Hepatocyte (in vitro differentiated cells): ENCODE measurements at regions not wholly inside any gene's neighbourhood (a gene's known extent, or its start where the extent isn't known, plus 50 kb on each side); places are given as distances from the start of the nearest gene placed in this dataset.
A peak's percentile ranks its signal among the peaks of the same experiment; 100 is the strongest.
"Not testable (repeated sequence)": the region's sequence is repeated elsewhere in the genome, so short reads cannot be mapped to it uniquely, and the experiment has no call there.

Experiments
- DNase-seq: peaks from one replicate; pipeline ENCODE4 v3.0.0-alpha.2; 2016; ENCODE audit warnings: low spot score
- H2AFZ ChIP-seq: fragments of 200-600 bp; sonication (generic); 2 replicates; pipeline ENCODE4 v1.6.0; 2016; ENCODE audit warnings: antibody characterized with exemption, mild to moderate bottlenecking
- H3K27ac ChIP-seq: fragments of 200-600 bp; sonication (generic); 2 replicates; pipeline ENCODE4 v1.5.1; 2016; ENCODE audit warnings: mild to moderate bottlenecking
- H3K27me3 ChIP-seq: fragments of 200-600 bp; sonication (generic); 2 replicates; pipeline ENCODE4 v1.6.1; 2016
- H3K36me3 ChIP-seq: fragments of 200-600 bp; sonication (generic); replicated peaks from 2 replicates; pipeline ENCODE4 v1.5.1; 2016; ENCODE audit warnings: low read depth; ENCODE audit not compliant: insufficient read depth
- H3K4me1 ChIP-seq: fragments of 200-600 bp; sonication (generic); 2 replicates; pipeline ENCODE4 v1.5.1; 2016; ENCODE audit warnings: mild to moderate bottlenecking, moderate library complexity; ENCODE audit not compliant: insufficient read depth
- H3K4me2 ChIP-seq: fragments of 200-600 bp; sonication (generic); 2 replicates; pipeline ENCODE4 v1.6.0; 2016
- H3K4me3 ChIP-seq: fragments of 200-600 bp; sonication (generic); 2 replicates; pipeline ENCODE4 v1.5.1; 2016; ENCODE audit warnings: mild to moderate bottlenecking
- H3K79me2 ChIP-seq: fragments of 200-600 bp; sonication (generic); 2 replicates; pipeline ENCODE4 v1.6.0; 2017; ENCODE audit warnings: mild to moderate bottlenecking
- H3K9me2 ChIP-seq: fragments of 200-600 bp; sonication (generic); replicated peaks from 2 replicates; pipeline ENCODE4 v1.6.0; 2017; ENCODE audit warnings: mild to moderate bottlenecking; ENCODE audit not compliant: insufficient read depth
- H3K9me3 ChIP-seq: fragments of 200-600 bp; sonication (generic); 2 replicates; pipeline ENCODE4 v1.5.1; 2016; ENCODE audit warnings: low read depth, mild to moderate bottlenecking
- H4K20me1 ChIP-seq: fragments of 200-600 bp; sonication (generic); 2 replicates; pipeline ENCODE4 v1.6.0; 2016; ENCODE audit warnings: mild to moderate bottlenecking; ENCODE audit not compliant: insufficient read depth, poor library complexity, severe bottlenecking
- EZH2 ChIP-seq: fragments of 200-600 bp; sonication (generic); IDR thresholded peaks from 2 replicates; pipeline ENCODE4 v1.6.1; 2016; ENCODE audit warnings: antibody characterized with exemption, mild to moderate bottlenecking, borderline replicate concordance
- EZH2phosphoT487 ChIP-seq: fragments of 200-600 bp; sonication (generic); IDR thresholded peaks from one replicate; pipeline ENCODE4 v1.6.1; 2018; ENCODE audit warnings: antibody characterized with exemption, mild to moderate bottlenecking, low read depth, moderate library complexity; ENCODE audit not compliant: unreplicated experiment, severe bottlenecking
- WGBS: methylation state at CpG from one replicate; pipeline ENCODE4 v1.1.6; 2016; ENCODE audit warnings: low lambda C conversion rate; ENCODE audit errors: missing lambda C conversion rate; 5-methylcytosine and 5-hydroxymethylcytosine counted together
- TF ChIP-seq, protein P1 (sequence below): fragments of 200-600 bp; sonication (generic); IDR thresholded peaks from 2 replicates; pipeline ENCODE4 v1.5.1; 2016; ENCODE audit warnings: antibody characterized with exemption, mild to moderate bottlenecking; ENCODE audit not compliant: poor library complexity

DNA sequence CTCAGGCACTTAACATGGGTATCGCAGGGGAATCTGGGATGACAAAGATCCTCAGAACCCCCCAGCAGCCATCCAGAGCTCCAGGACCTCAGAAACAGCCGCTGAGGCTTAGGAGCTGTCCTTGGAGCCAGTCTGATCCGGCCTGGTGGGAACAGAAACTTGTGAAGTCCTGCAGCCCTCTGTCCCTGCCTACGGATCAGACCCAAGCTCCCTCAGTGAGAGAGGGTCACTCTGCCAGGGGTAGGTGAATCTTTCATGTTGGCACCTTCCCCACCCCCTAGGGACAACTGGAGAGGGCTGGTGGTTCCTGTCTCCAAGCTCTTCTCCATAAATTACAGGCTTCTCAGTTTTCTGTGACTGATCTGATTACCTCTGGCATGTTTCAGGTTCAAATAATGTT lies 122.3 kb downstream of the TLR5 start:
- Histone ChIP-seq H3K4me1 (peaks cover 24% of the 10 kb centered on the region), H3K36me3 (no peaks in the 10 kb centered on the region)
- WGBS = 89% methylated on average over 4 of the region's 4 CpGs

DNA sequence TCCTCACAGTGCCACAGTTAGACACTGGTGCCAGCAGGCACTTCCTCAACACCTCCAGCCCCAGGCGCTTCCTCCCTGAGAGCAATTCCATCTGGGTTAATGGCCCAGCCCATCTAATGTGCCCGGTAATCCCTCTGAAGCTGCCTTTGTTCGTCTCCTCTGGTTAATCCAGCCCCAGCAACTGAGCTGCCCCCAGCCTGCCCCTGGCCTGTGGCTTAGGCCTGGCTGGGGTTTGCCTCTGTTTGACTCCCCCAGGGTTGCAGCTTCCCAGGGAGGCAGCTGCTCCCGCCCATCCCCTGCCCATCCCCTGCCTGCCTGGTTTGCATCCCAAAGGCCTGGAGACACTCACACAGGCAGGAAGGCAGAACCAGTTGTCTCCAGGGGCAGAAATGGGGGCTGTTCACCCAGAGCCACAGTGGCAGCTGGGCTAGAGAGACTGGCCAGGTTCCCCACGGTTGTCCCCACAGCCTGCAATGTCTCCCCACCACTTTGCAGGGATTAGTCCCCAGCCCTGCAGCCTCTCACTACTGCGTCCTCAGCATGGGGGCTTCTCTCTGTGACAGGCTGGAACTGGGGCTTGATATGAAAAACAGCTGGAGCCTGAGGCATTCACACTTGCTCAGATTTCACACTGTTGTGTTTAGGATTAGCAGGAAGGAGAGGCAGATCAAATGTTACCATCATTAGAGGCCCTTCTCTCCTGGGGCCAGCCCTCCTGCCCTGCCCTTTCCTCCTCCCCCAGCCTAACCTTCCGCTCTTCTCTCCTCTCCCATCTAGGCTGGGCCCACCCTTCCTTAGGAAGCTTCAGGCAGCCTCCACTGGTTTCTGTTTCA lies 120.2 kb downstream of the TLR5 start:
- Histone ChIP-seq H3K79me2 (no peaks in the 10 kb centered on the region), H3K4me2 (peak overlapping the region; percentile 53)

More for the DNA sequence above, 122.3 kb downstream of the TLR5 start:
- TF ChIP-seq EZH2 = no peak
- H2AFZ ChIP-seq = no peak overlapping the region
- no peaks in the 10 kb centered on the region for H3K9me3 ChIP-seq
- no peaks in the 10 kb centered on the region for H4K20me1 ChIP-seq
- no peak overlapping the region for H3K4me2 ChIP-seq
- no peak overlapping the region for H3K4me3 ChIP-seq
- no peak for DNase-seq
- H3K27ac ChIP-seq = no peak overlapping the region
- no peaks in the 10 kb centered on the region for H3K9me2 ChIP-seq
- H3K27me3 ChIP-seq = no peaks in the 10 kb centered on the region
- no peaks in the 10 kb centered on the region for H3K79me2 ChIP-seq

DNA sequence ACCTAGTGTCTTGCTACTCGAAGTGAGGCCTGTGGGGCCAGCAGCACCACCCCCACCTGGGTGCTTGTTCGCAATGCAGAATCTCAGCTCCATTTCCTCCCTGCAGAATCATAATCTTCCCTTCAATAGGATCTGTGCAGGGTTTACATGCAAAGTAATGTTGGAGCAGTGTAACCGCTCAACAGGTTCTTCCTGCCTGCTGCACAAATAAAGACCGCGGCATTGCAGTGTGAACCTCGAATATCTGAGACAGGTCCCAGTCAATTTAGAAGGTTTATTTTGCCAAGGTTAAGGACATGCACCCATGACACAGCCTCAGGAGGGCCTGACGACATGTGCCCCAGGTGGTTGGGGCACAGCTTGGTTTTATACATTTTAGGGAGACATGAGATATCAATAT lies 119.2 kb downstream of the TLR5 start:
- H3K27ac ChIP-seq = peak overlapping the region; percentile 83
- TF ChIP-seq, protein P1, sequence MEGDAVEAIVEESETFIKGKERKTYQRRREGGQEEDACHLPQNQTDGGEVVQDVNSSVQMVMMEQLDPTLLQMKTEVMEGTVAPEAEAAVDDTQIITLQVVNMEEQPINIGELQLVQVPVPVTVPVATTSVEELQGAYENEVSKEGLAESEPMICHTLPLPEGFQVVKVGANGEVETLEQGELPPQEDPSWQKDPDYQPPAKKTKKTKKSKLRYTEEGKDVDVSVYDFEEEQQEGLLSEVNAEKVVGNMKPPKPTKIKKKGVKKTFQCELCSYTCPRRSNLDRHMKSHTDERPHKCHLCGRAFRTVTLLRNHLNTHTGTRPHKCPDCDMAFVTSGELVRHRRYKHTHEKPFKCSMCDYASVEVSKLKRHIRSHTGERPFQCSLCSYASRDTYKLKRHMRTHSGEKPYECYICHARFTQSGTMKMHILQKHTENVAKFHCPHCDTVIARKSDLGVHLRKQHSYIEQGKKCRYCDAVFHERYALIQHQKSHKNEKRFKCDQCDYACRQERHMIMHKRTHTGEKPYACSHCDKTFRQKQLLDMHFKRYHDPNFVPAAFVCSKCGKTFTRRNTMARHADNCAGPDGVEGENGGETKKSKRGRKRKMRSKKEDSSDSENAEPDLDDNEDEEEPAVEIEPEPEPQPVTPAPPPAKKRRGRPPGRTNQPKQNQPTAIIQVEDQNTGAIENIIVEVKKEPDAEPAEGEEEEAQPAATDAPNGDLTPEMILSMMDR = no peak
- no peak for TF ChIP-seq EZH2
- TF ChIP-seq EZH2phosphoT487 = no peak
- peaks cover 24% of the 10 kb centered on the region for H3K4me1 ChIP-seq
- no peaks in the 10 kb centered on the region for H4K20me1 ChIP-seq
- no peak for DNase-seq
- H3K9me2 ChIP-seq = no peaks in the 10 kb centered on the region
- H3K79me2 ChIP-seq = no peaks in the 10 kb centered on the region
- H3K9me3 ChIP-seq = no peaks in the 10 kb centered on the region
- no peaks in the 10 kb centered on the region for H3K27me3 ChIP-seq
- no peak overlapping the region for H2AFZ ChIP-seq
- no peaks in the 10 kb centered on the region for H3K36me3 ChIP-seq
- no peak overlapping the region for H3K4me2 ChIP-seq
- 86% methylated on average over 7 of the region's 7 CpGs for WGBS
- no peak overlapping the region for H3K4me3 ChIP-seq

More for the DNA sequence above, 120.2 kb downstream of the TLR5 start:
- peak overlapping the region; percentile 83 for H3K27ac ChIP-seq
- no peak overlapping the region for H2AFZ ChIP-seq
- no peak overlapping the region for H3K4me3 ChIP-seq
- H4K20me1 ChIP-seq = no peaks in the 10 kb centered on the region
- TF ChIP-seq, protein P1 = no peak
- TF ChIP-seq EZH2 (no peak), EZH2phosphoT487 (no peak)
- no peaks in the 10 kb centered on the region for H3K9me2 ChIP-seq
- no peaks in the 10 kb centered on the region for H3K9me3 ChIP-seq
- no peaks in the 10 kb centered on the region for H3K36me3 ChIP-seq
- H3K4me1 ChIP-seq = peaks cover 24% of the 10 kb centered on the region
- 33% methylated on average over 7 of the region's 7 CpGs for WGBS
- peak; percentile 34 for DNase-seq
- no peaks in the 10 kb centered on the region for H3K27me3 ChIP-seq

DNA sequence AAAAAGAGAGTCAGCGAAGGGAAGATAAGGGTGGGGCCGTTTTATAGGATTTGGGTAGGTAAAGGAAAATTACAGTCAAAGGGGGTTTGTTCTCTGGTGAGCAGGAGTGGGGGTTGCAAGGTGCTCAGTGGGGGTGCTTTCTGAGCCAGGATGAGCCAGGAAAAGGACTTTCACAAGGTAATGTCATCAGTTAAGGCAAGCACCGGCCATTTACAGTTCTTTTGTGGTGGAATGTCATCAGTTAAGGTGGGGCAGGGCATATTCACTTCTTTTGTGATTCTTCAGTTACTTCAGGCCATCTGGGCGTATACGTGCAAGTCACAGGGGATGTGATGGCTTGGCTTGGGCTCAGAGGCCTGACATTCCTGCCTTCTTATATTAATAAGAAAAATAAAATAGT lies 118.6 kb downstream of the TLR5 start:
- H3K9me2 ChIP-seq, H3K4me2 ChIP-seq, H3K4me3 ChIP-seq, H3K27me3 ChIP-seq, H3K9me3 ChIP-seq, H4K20me1 ChIP-seq, H3K36me3 ChIP-seq, DNase-seq, H2AFZ ChIP-seq, H3K27ac ChIP-seq, H3K79me2 ChIP-seq: not testable (repeated sequence)
- H3K4me1 ChIP-seq = peaks cover 24% of the 10 kb centered on the region
- WGBS = 78% methylated on average over 5 of the region's 5 CpGs

DNA sequence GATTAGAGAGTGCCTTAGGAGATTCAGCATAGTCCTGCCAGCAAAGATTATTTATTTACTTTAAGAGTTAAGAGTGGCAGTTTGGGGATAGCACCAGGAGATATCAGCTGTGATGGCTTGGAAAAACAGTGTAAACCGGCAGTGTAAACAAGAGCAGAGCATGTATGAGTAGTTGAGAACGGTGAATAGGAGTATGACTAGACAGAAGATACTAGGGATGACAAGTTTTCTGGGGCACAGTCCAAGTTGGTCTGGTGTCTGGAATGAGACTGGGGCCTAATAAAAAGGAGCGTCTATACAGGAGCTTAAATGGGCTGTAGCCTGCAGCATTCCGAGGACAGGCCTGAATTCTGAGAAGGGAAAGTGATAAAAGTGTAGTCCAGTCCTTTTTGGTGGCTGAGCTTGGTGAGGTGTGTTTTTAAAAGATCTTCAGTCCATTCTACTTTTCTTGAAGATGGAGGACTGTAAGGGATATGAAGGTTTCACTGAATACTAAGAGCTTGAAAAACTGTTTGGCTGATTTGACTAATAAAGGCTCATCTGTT lies 117.8 kb downstream of the TLR5 start:
- not testable (repeated sequence) for H3K9me2 ChIP-seq, H3K79me2 ChIP-seq, H3K36me3 ChIP-seq, H4K20me1 ChIP-seq, H3K9me3 ChIP-seq, H3K27me3 ChIP-seq, H3K4me3 ChIP-seq, DNase-seq, H2AFZ ChIP-seq
- WGBS = 18% methylated on average over 4 of the region's 4 CpGs
- Histone ChIP-seq H3K27ac (peak overlapping the region; percentile 75), H3K4me2 (peak overlapping the region; percentile 51), H3K4me1 (peaks cover 24% of the 10 kb centered on the region)

DNA sequence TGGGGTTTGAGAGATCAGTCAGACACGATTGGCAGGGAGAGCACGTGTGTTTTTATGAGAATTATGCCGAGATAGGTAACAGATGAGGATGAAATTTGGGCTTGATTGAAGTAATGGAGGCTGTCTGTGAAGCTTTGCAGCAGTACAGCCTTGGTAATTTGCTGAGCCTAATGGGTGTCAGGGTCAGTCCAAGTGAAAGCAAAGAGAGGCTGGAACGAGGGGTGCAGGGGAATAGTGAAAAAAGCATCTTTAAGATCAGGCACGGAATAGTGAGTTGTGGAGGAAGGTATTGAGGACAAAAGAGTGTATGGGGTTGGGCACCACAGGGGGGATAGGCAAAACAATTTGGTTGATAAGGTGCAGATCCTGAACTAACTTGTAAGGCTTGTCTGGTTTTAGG lies 116.4 kb downstream of the TLR5 start:
- H3K79me2 ChIP-seq, H3K27ac ChIP-seq, H3K9me2 ChIP-seq, H3K4me3 ChIP-seq, H3K4me2 ChIP-seq, H3K9me3 ChIP-seq, H3K27me3 ChIP-seq, H4K20me1 ChIP-seq, H2AFZ ChIP-seq, DNase-seq, H3K36me3 ChIP-seq: not testable (repeated sequence)
- peaks cover 24% of the 10 kb centered on the region for H3K4me1 ChIP-seq
- WGBS = 43% methylated on average over 5 of the region's 5 CpGs
